Peyer's patch (tissue), 4 donors: ENCODE measurements at regions not wholly inside any gene's neighbourhood (a gene's known extent, or its start where the extent isn't known, plus 50 kb on each side); places are given as distances from the start of the nearest gene placed in this dataset.
"Not testable (repeated sequence)": the region's sequence is repeated elsewhere in the genome, so short reads cannot be mapped to it uniquely, and the experiment has no call there.

Experiments
- DNase-seq, 3 donors: peaks; one replicate each; pipeline ENCODE4 v3.0.0-alpha.2; 2017 to 2019
- H3K27ac ChIP-seq, 4 donors: fragments of 200-600 bp; sonication (generic); one replicate each; pipeline ENCODE4 v1.5.1; 2016 to 2019
- H3K27me3 ChIP-seq, 2 donors: fragments of 200-600 bp; sonication (generic); one replicate each; pipeline ENCODE4 v1.5.1; 2019
- H3K36me3 ChIP-seq, 3 donors: fragments of 200-600 bp; sonication (generic); one replicate each; pipeline ENCODE4 v1.5.1; 2016 to 2019
- H3K4me1 ChIP-seq, 4 donors: fragments of 200-600 bp; sonication (generic); one replicate each; pipeline ENCODE4 v1.5.1; 2016 to 2019
- H3K4me3 ChIP-seq, 4 donors: fragments of 200-600 bp; sonication (generic); 1 replicate in 3 of 4; 2 replicates in 1 of 4; pipeline ENCODE4 v1.5.1; 2016 to 2019; ENCODE audit warnings: mild to moderate bottlenecking in 1 of 4
- H3K9me3 ChIP-seq, 4 donors: fragments of 200-600 bp; sonication (generic); one replicate each; pipeline ENCODE4 v1.5.1; 2016 to 2019; ENCODE audit warnings: mild to moderate bottlenecking in 1 of 4
- CTCF ChIP-seq, 6 experiments: fragments of 450-650 bp in 4 of 6; fragments of 200-600 bp in 2 of 6; sonication (generic) in 1 of 6; IDR thresholded peaks; one replicate each; pipeline ENCODE4 v1.5.1; 2017 to 2019; ENCODE audit warnings: antibody characterized with exemption in 6 of 6, mild to moderate bottlenecking in 3 of 6, moderate library complexity in 1 of 6
- POLR2A ChIP-seq, 2 donors: fragments of 450-650 bp; IDR thresholded peaks; one replicate each; pipeline ENCODE4 v1.5.1; 2017; ENCODE audit warnings: antibody characterized with exemption in 2 of 2, mild to moderate bottlenecking in 2 of 2, moderate library complexity in 2 of 2

GRCh38 chr5:74452856-74453255 is 187.7 kb downstream of the ENC1 start:
- no peak for DNase-seq
- no peak for TF ChIP-seq POLR2A (IDR thresholded peaks at IDR 0.05)
- TF ChIP-seq CTCF (IDR thresholded peaks at IDR 0.05), result no peak
- no peak overlapping the region for H3K4me3 ChIP-seq

GRCh38 chr5:74450095-74450494 is 190.4 kb downstream of the ENC1 start:
- TF ChIP-seq POLR2A (IDR thresholded peaks at IDR 0.05) (no peak), CTCF (IDR thresholded peaks at IDR 0.05) (no peak)
- H3K4me3 ChIP-seq, result no peak overlapping the region
- H3K27ac ChIP-seq, result no peak overlapping the region
- no peak for DNase-seq
- H3K9me3 ChIP-seq, result no peaks in the 10 kb centered on the region
- H3K36me3 ChIP-seq, result no peaks in the 10 kb centered on the region
- no peaks in the 10 kb centered on the region for H3K27me3 ChIP-seq
- H3K4me1 ChIP-seq, result no peaks in the 10 kb centered on the region

More at GRCh38 chr5:74452856-74453255, 187.7 kb downstream of the ENC1 start:
- no peak overlapping the region for H3K27ac ChIP-seq
- H3K9me3 ChIP-seq, result no peaks in the 10 kb centered on the region
- H3K4me1 ChIP-seq, result no peaks in the 10 kb centered on the region
- no peaks in the 10 kb centered on the region for H3K36me3 ChIP-seq
- H3K27me3 ChIP-seq, result no peaks in the 10 kb centered on the region

- DNase-seq, result no peak
- no peak for TF ChIP-seq CTCF (IDR thresholded peaks at IDR 0.05)
- TF ChIP-seq POLR2A (IDR thresholded peaks at IDR 0.05), result no peak
- Histone ChIP-seq H3K27me3 (no peaks in the 10 kb centered on the region), H3K4me3 (no peak overlapping the region), H3K4me1 (no peaks in the 10 kb centered on the region), H3K27ac (no peak overlapping the region), H3K36me3 (no peaks in the 10 kb centered on the region), H3K9me3 (no peaks in the 10 kb centered on the region)
Observed at GRCh38 chr5:74446725-74447241, 193.7 kb downstream of the ENC1 start.

- H3K4me1 ChIP-seq, result no peaks in the 10 kb centered on the region
- no peaks in the 10 kb centered on the region for H3K9me3 ChIP-seq
- no peak for TF ChIP-seq POLR2A (IDR thresholded peaks at IDR 0.05)
- no peak for TF ChIP-seq CTCF (IDR thresholded peaks at IDR 0.05)
- H3K36me3 ChIP-seq, result no peaks in the 10 kb centered on the region
- no peaks in the 10 kb centered on the region for H3K27me3 ChIP-seq
- no peak overlapping the region for H3K4me3 ChIP-seq
- no peak for DNase-seq
- no peak overlapping the region for H3K27ac ChIP-seq
Observed at GRCh38 chr5:74442466-74442865, 198.1 kb downstream of the ENC1 start.

- no peak for TF ChIP-seq POLR2A (IDR thresholded peaks at IDR 0.05)
- TF ChIP-seq CTCF (IDR thresholded peaks at IDR 0.05), result no peak
- H3K4me3 ChIP-seq, result no peak overlapping the region
- no peaks in the 10 kb centered on the region for H3K36me3 ChIP-seq
- H3K9me3 ChIP-seq, result no peaks in the 10 kb centered on the region
- H3K4me1 ChIP-seq, result no peaks in the 10 kb centered on the region
- H3K27ac ChIP-seq, result no peak overlapping the region
- no peak for DNase-seq
- no peaks in the 10 kb centered on the region for H3K27me3 ChIP-seq
Observed at GRCh38 chr5:74441616-74442015, 198.9 kb downstream of the ENC1 start.

GRCh38 chr5:74440341-74440740 is 200.2 kb downstream of the ENC1 start:
- Histone ChIP-seq H3K9me3 (no peaks in the 10 kb centered on the region), H3K27me3 (no peaks in the 10 kb centered on the region), H3K4me3 (no peak overlapping the region), H3K4me1 (no peaks in the 10 kb centered on the region), H3K27ac (no peak overlapping the region), H3K36me3 (no peaks in the 10 kb centered on the region)
- TF ChIP-seq CTCF (IDR thresholded peaks at IDR 0.05) (no peak), POLR2A (IDR thresholded peaks at IDR 0.05) (no peak)
- no peak for DNase-seq

- DNase-seq, H3K27ac ChIP-seq, H3K9me3 ChIP-seq, H3K4me3 ChIP-seq, H3K36me3 ChIP-seq, H3K27me3 ChIP-seq, H3K4me1 ChIP-seq: not testable (repeated sequence)
Observed at GRCh38 chr5:74437870-74438269, 202.7 kb downstream of the ENC1 start.
